Thyroid gland (tissue), 4 donors: ENCODE measurements at regions not wholly inside any gene's neighbourhood (a gene's known extent, or its start where the extent isn't known, plus 50 kb on each side); places are given as distances from the start of the nearest gene placed in this dataset.

Experiments used
- DNase-seq, 2 donors: peaks; one replicate each; pipeline ENCODE4 v3.0.0-alpha.2; 2019
- H3K27ac ChIP-seq, 3 donors: fragments of 200-600 bp; sonication (generic); 1 replicate in 2 of 3; 2 replicates in 1 of 3; pipeline ENCODE4 v1.5.1; 2016 to 2019; ENCODE audit warnings: mild to moderate bottlenecking in 1 of 3, moderate library complexity in 1 of 3
- H3K27me3 ChIP-seq: fragments of 200-600 bp; sonication (generic); one replicate; pipeline ENCODE4 v1.5.1; 2019
- H3K36me3 ChIP-seq, 2 donors: fragments of 200-600 bp; sonication (generic); one replicate each; pipeline ENCODE4 v1.5.1; 2016 to 2019
- H3K4me1 ChIP-seq, 2 donors: fragments of 200-600 bp; sonication (generic); one replicate each; pipeline ENCODE4 v1.5.1; 2017 to 2019
- H3K4me3 ChIP-seq, 3 donors: fragments of 200-600 bp; sonication (generic); replicated peaks in 1 of 3; 1 replicate in 2 of 3; 2 replicates in 1 of 3; pipeline ENCODE4 v1.5.1; 2016; ENCODE audit warnings: mild to moderate bottlenecking in 1 of 3
- H3K9me3 ChIP-seq: fragments of 200-600 bp; sonication (generic); one replicate; pipeline ENCODE4 v1.5.1; 2017
- CTCF ChIP-seq, 6 experiments: fragments of 200-600 bp in 3 of 6; fragments of 450-650 bp in 3 of 6; sonication (generic) in 3 of 6; IDR thresholded peaks; one replicate each; pipeline ENCODE4 v1.5.1; 2016 to 2019; ENCODE audit warnings: antibody characterized with exemption in 6 of 6, mild to moderate bottlenecking in 2 of 6, inconsistent platforms in 1 of 6, moderate library complexity in 1 of 6
- POLR2A ChIP-seq, 2 donors: fragments of 450-650 bp; IDR thresholded peaks; one replicate each; pipeline ENCODE4 v1.6.1; 2017; ENCODE audit warnings: antibody characterized with exemption in 2 of 2, mild to moderate bottlenecking in 2 of 2, moderate library complexity in 1 of 2
- WGBS, 2 donors: methylation state at CpG; one replicate each; pipeline ENCODE4 v1.1.5; 2017; 5-methylcytosine and 5-hydroxymethylcytosine counted together
- intact Hi-C: fragments of 100-400 bp; cut with DNase I; formaldehyde crosslinking; loops from one replicate; pipeline ENCODE4 v1.15.1; 2023

GRCh38 chr9:24931894-24932293 is 386.2 kb upstream of the IZUMO3 start:
- Histone ChIP-seq H3K27ac (no peak overlapping the region), H3K4me1 (no peaks in the 10 kb centered on the region), H3K4me3 (no peak overlapping the region), H3K36me3 (no peaks in the 10 kb centered on the region), H3K27me3 (no peaks in the 10 kb centered on the region), H3K9me3 (no peaks in the 10 kb centered on the region)
- DNase-seq: no peak
- intact Hi-C loops: no loop called here
- 61 to 62% methylated on average over 3 of the region's 3 CpGs for WGBS, 2 donors
- no peak for TF ChIP-seq POLR2A (IDR thresholded peaks at IDR 0.05)
- TF ChIP-seq CTCF (IDR thresholded peaks at IDR 0.05): no peak

GRCh38 chr9:24912767-24913166 is 367.1 kb upstream of the IZUMO3 start:
- H3K4me3 ChIP-seq: no peak overlapping the region
- H3K27ac ChIP-seq: no peak overlapping the region
- intact Hi-C loops: no loop called here
- H3K9me3 ChIP-seq: no peaks in the 10 kb centered on the region
- H3K36me3 ChIP-seq: no peaks in the 10 kb centered on the region
- H3K4me1 ChIP-seq: no peaks in the 10 kb centered on the region
- H3K27me3 ChIP-seq: no peaks in the 10 kb centered on the region
- no peak for DNase-seq
- TF ChIP-seq POLR2A (IDR thresholded peaks at IDR 0.05): no peak
- TF ChIP-seq CTCF (IDR thresholded peaks at IDR 0.05): no peak

- Histone ChIP-seq H3K9me3 (no peaks in the 10 kb centered on the region), H3K4me3 (no peak overlapping the region), H3K36me3 (no peaks in the 10 kb centered on the region), H3K27me3 (no peaks in the 10 kb centered on the region), H3K27ac (no peak overlapping the region), H3K4me1 (no peaks in the 10 kb centered on the region)
- no peak for DNase-seq
- intact Hi-C loops: no loop called here
- TF ChIP-seq POLR2A (IDR thresholded peaks at IDR 0.05) (no peak), CTCF (IDR thresholded peaks at IDR 0.05) (no peak)
These were observed 355.6 kb upstream of the IZUMO3 start for GRCh38 chr9:24901319-24901718.

- no peak for DNase-seq
- H3K4me1 ChIP-seq: no peaks in the 10 kb centered on the region
- no peaks in the 10 kb centered on the region for H3K27me3 ChIP-seq
- no peaks in the 10 kb centered on the region for H3K36me3 ChIP-seq
- no peak overlapping the region for H3K27ac ChIP-seq
- intact Hi-C loops: no loop called here
- no peaks in the 10 kb centered on the region for H3K9me3 ChIP-seq
- TF ChIP-seq POLR2A (IDR thresholded peaks at IDR 0.05): no peak
- no peak for TF ChIP-seq CTCF (IDR thresholded peaks at IDR 0.05)
- H3K4me3 ChIP-seq: no peak overlapping the region
These were observed 354.5 kb upstream of the IZUMO3 start for GRCh38 chr9:24900179-24900578.

GRCh38 chr9:24899463-24899862 is 353.8 kb upstream of the IZUMO3 start:
- H3K27ac ChIP-seq: no peak overlapping the region
- TF ChIP-seq CTCF (IDR thresholded peaks at IDR 0.05) (no peak), POLR2A (IDR thresholded peaks at IDR 0.05) (no peak)
- no peaks in the 10 kb centered on the region for H3K4me1 ChIP-seq
- DNase-seq: no peak
- H3K36me3 ChIP-seq: no peaks in the 10 kb centered on the region
- intact Hi-C loops: no loop called here
- H3K27me3 ChIP-seq: no peaks in the 10 kb centered on the region
- no peaks in the 10 kb centered on the region for H3K9me3 ChIP-seq
- H3K4me3 ChIP-seq: no peak overlapping the region
- 56 to 61% methylated on average over 4 of the region's 4 CpGs for WGBS, 2 donors
